ENCODE measurements at regions not wholly inside any gene's neighbourhood (a gene's known extent, or its start where the extent isn't known, plus 50 kb on each side); places are given as distances from the start of the nearest gene placed in this dataset.

- TF ChIP-seq CTCF (conservative IDR thresholded peaks at IDR 0.05; ENCODE audit: low read depth, low read length): no peak
Measured at GRCh38 chr10:105691811-105692210, 1050.7 kb downstream of the SORCS3 start.

GRCh38 chr10:105682911-105683310 is 1041.8 kb downstream of the SORCS3 start:
- DNase-seq (ENCODE audit: low read depth): no peak
- H3K4me3 ChIP-seq (ENCODE audit: low read depth, low read length): no peak overlapping the region
- no peak for TF ChIP-seq CTCF (conservative IDR thresholded peaks at IDR 0.05; ENCODE audit: low read depth, low read length)

More at GRCh38 chr10:105691811-105692210, 1050.7 kb downstream of the SORCS3 start:
- DNase-seq (ENCODE audit: low read depth): peak; percentile 0
- H3K4me3 ChIP-seq (ENCODE audit: low read depth, low read length): no peak overlapping the region

GRCh38 chr10:105681051-105681450 is 1040.0 kb downstream of the SORCS3 start:
- DNase-seq (ENCODE audit: low read depth): no peak
- H3K4me3 ChIP-seq (ENCODE audit: low read depth, low read length): no peak overlapping the region
- TF ChIP-seq CTCF (conservative IDR thresholded peaks at IDR 0.05; ENCODE audit: low read depth, low read length): no peak

- DNase-seq (ENCODE audit: low read depth): no peak
- H3K4me3 ChIP-seq (ENCODE audit: low read depth, low read length): no peak overlapping the region
- no peak for TF ChIP-seq CTCF (conservative IDR thresholded peaks at IDR 0.05; ENCODE audit: low read depth, low read length)
Measured at GRCh38 chr10:105679781-105680180, 1038.7 kb downstream of the SORCS3 start.

GRCh38 chr10:105675333-105675732 is 1034.2 kb downstream of the SORCS3 start:
- TF ChIP-seq CTCF (conservative IDR thresholded peaks at IDR 0.05; ENCODE audit: low read depth, low read length): no peak
- DNase-seq (ENCODE audit: low read depth): no peak
- no peak overlapping the region for H3K4me3 ChIP-seq (ENCODE audit: low read depth, low read length)

GRCh38 chr10:105674448-105674847 is 1033.4 kb downstream of the SORCS3 start:
- no peak for DNase-seq (ENCODE audit: low read depth)
- no peak for TF ChIP-seq CTCF (conservative IDR thresholded peaks at IDR 0.05; ENCODE audit: low read depth, low read length)
- no peak overlapping the region for H3K4me3 ChIP-seq (ENCODE audit: low read depth, low read length)

GRCh38 chr10:105658696-105659095 is 1017.6 kb downstream of the SORCS3 start:
- TF ChIP-seq CTCF (conservative IDR thresholded peaks at IDR 0.05; ENCODE audit: low read depth, low read length): no peak

More at GRCh38 chr10:105658696-105659095, 1017.6 kb downstream of the SORCS3 start:
- no peak overlapping the region for H3K4me3 ChIP-seq (ENCODE audit: low read depth, low read length)
- no peak for DNase-seq (ENCODE audit: low read depth)
